ENCODE measurements at regions not wholly inside any gene's neighbourhood (a gene's known extent, or its start where the extent isn't known, plus 50 kb on each side); places are given as distances from the start of the nearest gene placed in this dataset.
"Not testable (repeated sequence)": the region's sequence is repeated elsewhere in the genome, so short reads cannot be mapped to it uniquely, and the experiment has no call there.

- not testable (repeated sequence) for DNase-seq
Observed at GRCh38 chr1:245061808-245062207, 93.0 kb upstream of the KIF26B start.

GRCh38 chr1:245060684-245061374, 94.0 kb upstream of the KIF26B start:
- DNase-seq = no peak

GRCh38 chr1:245059806-245060424, 94.9 kb upstream of the KIF26B start:
- DNase-seq = no peak

DNA sequence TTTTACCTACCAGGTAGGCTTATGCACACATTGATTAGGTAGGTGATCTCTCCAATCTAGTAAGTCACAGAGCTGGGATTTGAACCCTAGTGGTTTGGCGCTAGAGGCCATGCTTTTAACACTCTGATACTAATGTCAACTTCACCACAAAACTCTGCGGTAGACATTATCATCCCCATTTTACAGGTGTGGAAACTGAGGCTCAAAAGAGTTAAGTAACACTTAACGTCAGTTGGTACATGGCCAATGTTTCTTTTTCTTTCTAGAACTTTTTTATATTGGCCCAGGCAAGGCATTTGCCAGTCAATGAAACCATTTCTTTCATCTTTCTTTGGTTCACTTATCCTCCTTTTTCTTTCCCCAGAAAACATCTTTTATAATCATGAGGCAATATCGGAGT, 95.9 kb upstream of the KIF26B start:
- no peak for DNase-seq

- no peak for DNase-seq
Observed at GRCh38 chr1:245058436-245058835, 96.3 kb upstream of the KIF26B start.

GRCh38 chr1:245056913-245057312, 97.9 kb upstream of the KIF26B start:
- DNase-seq = peak; percentile 85 to 92

DNA sequence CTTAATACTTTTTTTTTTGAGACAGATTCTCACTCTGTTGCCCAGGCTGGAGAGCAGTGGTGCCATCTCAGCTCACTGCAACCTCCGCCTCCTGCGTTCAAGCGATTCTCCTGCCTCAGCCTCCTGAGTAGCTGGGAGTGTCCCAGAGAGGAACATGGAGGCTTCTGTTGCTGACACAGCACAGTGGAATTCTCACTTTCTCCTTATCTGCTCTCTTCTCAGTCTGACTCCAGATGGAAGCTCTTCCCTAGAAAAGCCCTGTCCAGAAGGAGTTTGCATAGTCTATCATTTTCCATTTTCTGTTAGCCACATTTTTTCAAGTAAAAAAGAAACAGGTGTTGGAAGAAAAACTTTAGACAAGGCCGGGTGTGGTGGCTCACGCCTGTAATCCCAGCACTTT, 98.5 kb upstream of the KIF26B start:
- DNase-seq = not testable (repeated sequence)

- DNase-seq = no peak
Observed at GRCh38 chr1:245055752-245056151, 99.0 kb upstream of the KIF26B start.

GRCh38 chr1:245054507-245055270, 100.1 kb upstream of the KIF26B start:
- DNase-seq = peak; percentile 73 to 84

- peak; percentile 88 to 94 for DNase-seq
Observed at GRCh38 chr1:245054105-245054504, 100.7 kb upstream of the KIF26B start.

- DNase-seq = no peak
Observed at GRCh38 chr1:245052258-245052657, 102.5 kb upstream of the KIF26B start.

DNA sequence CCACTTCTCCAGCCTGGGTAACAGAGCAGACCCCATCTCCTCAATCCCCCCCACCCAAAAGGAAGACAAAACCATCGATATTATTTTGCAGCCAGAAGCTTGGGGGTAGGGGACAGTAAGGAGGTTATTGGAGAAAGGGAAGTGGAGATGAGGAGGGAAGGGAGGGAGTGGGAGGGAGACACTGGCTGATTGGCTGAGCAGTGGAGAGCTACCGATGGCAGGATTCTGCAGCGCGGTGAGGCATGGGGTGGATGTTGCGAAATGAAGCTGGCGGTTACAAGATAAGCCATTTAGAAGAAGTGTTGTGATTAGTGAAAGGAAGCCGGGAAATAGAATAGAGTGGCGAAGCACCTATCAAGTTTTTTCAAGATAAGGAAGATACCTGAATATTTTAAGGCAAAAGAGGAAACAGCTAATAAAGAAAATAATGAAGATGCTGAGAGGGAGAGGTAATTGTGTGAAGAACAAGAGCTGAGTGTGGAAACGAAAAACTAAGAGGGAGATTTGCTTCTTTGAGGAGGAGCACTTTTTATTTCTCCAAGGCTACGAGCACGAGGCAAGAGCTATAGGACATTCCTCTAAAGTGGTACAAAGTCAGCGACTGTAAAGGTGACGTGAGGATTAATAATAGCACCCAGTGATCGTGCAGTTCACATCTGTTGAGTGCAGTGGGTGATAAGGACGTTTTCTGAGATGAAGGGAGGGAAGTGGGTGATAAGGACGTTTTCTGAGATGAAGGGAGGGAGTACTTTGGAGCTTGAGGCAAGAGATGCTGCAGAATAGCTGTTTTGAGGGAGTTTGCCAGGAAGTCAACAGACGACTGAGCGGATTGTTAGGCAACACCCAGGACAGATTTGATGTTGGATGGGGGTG, 103.2 kb upstream of the KIF26B start:
- DNase-seq = peak; percentile 82 to 88

DNA sequence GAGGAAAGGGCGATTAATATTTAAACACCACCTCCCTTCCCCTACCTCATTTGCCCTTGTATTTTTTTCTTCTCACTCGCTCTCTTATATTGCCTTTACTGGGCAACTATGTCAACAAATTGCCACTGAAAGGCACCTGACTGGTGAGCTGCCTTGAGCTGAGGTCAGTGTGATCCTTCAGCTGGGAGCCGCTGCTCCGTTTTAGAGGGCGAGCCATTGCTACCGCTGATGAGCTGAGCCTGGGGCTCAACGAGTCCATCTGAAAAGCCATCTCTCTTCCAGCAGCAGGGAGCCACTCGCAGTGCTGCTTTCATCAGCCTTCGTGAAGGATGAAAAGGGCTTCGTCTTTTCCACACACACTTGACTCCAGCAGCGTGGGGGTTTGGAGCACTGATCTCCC, 108.0 kb upstream of the KIF26B start:
- DNase-seq = no peak

DNA sequence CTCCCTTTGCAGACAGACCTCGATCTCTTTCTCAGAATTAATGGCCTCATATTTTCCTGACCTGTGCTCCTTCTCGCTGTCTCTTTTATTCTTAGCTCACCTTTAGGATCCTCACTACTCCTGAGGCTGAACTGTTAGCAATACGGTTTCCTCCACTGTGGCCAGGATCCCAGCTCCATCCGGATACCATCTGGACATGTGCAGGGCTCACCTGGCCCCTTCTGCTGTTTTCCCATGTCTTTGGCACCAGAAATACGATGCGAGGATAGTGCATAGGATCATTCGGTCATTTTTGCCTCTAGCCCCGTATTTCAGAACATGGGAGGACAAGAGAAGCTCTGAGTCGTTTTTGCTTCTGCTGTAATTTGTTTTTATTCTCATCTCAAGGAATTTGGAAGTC, 108.5 kb upstream of the KIF26B start:
- no peak for DNase-seq

- no peak for DNase-seq
Observed at GRCh38 chr1:245045087-245045881, 109.5 kb upstream of the KIF26B start.

- no peak for DNase-seq
Observed at GRCh38 chr1:245043611-245043940, 111.2 kb upstream of the KIF26B start.

- no peak for DNase-seq
Observed at GRCh38 chr1:245041058-245041698, 113.6 kb upstream of the KIF26B start.

- no peak for DNase-seq
Observed at GRCh38 chr1:245039196-245039595, 115.6 kb upstream of the KIF26B start.

- no peak for DNase-seq
Observed at GRCh38 chr1:245036102-245036501, 118.7 kb upstream of the KIF26B start.

DNA sequence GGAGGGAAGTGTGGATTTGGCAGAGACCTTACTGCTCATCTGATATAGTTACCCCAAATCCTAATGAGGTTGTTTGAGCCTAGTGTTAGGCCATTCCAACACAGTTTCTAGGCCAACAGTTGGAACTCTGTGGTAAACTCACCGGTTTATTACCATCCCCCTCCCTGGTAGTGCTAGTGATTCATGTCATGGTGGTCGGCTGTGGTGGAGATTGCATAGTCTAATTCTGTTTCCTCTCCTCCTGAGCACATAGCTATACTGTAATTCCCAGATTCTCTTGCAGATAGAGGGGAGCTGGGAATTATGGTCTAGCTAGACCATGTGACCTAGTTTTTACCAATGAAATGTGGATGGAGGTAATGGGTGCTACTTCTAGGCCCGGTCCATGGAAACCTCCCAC, 123.7 kb upstream of the KIF26B start:
- DNase-seq = no peak

DNA sequence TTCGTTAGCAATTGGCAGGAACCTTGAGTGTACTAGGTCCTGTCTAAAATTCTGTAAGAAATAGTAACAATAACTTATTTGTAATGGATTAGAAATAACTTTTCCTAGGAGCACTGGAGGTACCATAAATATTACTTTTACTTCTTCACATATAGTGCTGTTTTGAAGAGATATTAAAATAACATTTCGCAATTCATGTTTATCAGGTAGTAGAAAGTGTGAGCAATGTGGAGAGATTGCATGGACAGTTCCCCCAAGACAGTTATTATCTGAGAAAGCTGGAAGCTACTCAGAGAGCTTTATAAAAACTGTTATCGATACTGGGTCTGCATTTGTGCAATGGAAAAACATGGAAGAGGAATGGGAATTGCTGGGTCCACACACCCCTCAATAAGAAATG, 128.5 kb upstream of the KIF26B start:
- no peak for DNase-seq

DNA sequence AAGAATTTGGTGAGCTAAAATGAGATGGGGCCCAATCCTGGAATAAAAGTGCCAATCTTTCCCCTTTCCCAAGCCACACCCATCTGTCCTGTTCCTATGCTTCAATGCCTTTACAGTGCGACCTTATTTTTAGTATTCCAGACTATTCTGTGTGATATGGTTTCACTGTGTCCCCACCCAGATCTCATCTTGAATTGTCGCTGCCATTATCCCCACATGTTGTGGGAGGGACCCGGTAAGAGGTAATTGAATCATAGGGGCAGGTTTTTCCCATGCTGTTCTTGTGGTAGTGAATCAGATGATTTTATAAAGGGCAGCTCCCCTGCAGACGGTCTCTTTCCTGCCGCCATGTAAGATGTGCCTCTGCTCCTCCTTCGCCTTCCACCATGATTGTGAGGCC, 129.3 kb upstream of the KIF26B start:
- DNase-seq = no peak

Data from inflammatory macrophage (primary cell).